B cell (primary cell): ENCODE measurements at regions not wholly inside any gene's neighbourhood (a gene's known extent, or its start where the extent isn't known, plus 50 kb on each side); places are given as distances from the start of the nearest gene placed in this dataset.

ENCODE experiments used
- ATAC-seq: fragments of 200-7000 bp; cut with Tn5 transposase; one replicate; pipeline ENCODE4 v1.10.0; 2021; ENCODE audit warnings: low read depth, mild to moderate bottlenecking, moderate number of reproducible peaks, moderate library complexity
- CTCF ChIA-PET: fragments of 350-600 bp; sonication (Branson Sonifier 250); formaldehyde crosslinking; loops from one replicate; lab custom pipeline; 2021; ENCODE audit warnings: antibody characterized with exemption, inconsistent platforms; lab: Charles Lee
- POLR2A ChIA-PET: fragments of 350-600 bp; sonication (Branson Sonifier 250); formaldehyde crosslinking; loops from one replicate; lab custom pipeline; 2021; ENCODE audit warnings: antibody characterized with exemption; lab: Charles Lee
- DNase-seq: peaks from one replicate; pipeline ENCODE4 v3.0.0; 2013
- H2AFZ ChIP-seq: 2 replicates; pipeline ENCODE4 v1.6.1; 2012; ENCODE audit warnings: mild to moderate bottlenecking, low read depth, low read length; ENCODE audit not compliant: insufficient read depth, poor library complexity, severe bottlenecking
- H3K27ac ChIP-seq, 2 donors: 1 replicate in 1 of 2; 2 replicates in 1 of 2; pipeline ENCODE4 v1.5.1; 2012 to 2013; ENCODE audit warnings: low read length in 2 of 2, mild to moderate bottlenecking in 2 of 2, moderate library complexity in 1 of 2
- H3K27me3 ChIP-seq, 4 experiments: fragments of 200-600 bp in 1 of 4; sonication (generic) in 1 of 4; replicated peaks in 1 of 4; 1 replicate in 2 of 4; 2 replicates in 2 of 4; pipeline versions ENCODE4 v1.6.1 to v1.7.0; 2013 to 2016; ENCODE audit warnings: low read length in 3 of 4, mild to moderate bottlenecking in 2 of 4, mixed read lengths in 1 of 4, moderate library complexity in 1 of 4; ENCODE audit not compliant: insufficient read depth in 4 of 4, control insufficient read depth in 3 of 4; ENCODE audit errors: control extremely low read depth in 1 of 4
- H3K36me3 ChIP-seq, 2 experiments: replicated peaks in 1 of 2; 1 replicate in 1 of 2; 2 replicates in 1 of 2; pipeline versions ENCODE4 v1.6.1 to v1.7.1; 2013; ENCODE audit warnings: low read length in 1 of 2; ENCODE audit not compliant: insufficient read depth in 2 of 2, control insufficient read depth in 1 of 2; ENCODE audit errors: control extremely low read depth in 1 of 2, extremely low read depth in 1 of 2
- H3K4me1 ChIP-seq, 2 donors: fragments of 200-600 bp in 1 of 2; sonication (generic) in 1 of 2; 1 replicate in 1 of 2; 2 replicates in 1 of 2; pipeline versions ENCODE4 v1.5.1 to v1.6.1; 2013 to 2017; ENCODE audit warnings: low read length in 2 of 2; ENCODE audit not compliant: control insufficient read depth in 2 of 2, insufficient read depth in 2 of 2
- H3K4me2 ChIP-seq: replicated peaks from 2 replicates; pipeline ENCODE3; 2012; ENCODE audit warnings: mild to moderate bottlenecking, low read depth, low read length; ENCODE audit not compliant: poor library complexity, severe bottlenecking
- H3K4me3 ChIP-seq, 5 experiments: fragments of 200-600 bp in 1 of 5; sonication (generic) in 1 of 5; 1 replicate in 3 of 5; 2 replicates in 2 of 5; pipeline versions ENCODE4 v1.5.1 to v1.7.0; 2011 to 2016; ENCODE audit warnings: low read length in 4 of 5, mild to moderate bottlenecking in 4 of 5, low read depth in 2 of 5, control low read depth in 1 of 5, moderate library complexity in 1 of 5; ENCODE audit not compliant: insufficient read depth in 1 of 5; ENCODE audit errors: control extremely low read depth in 1 of 5, extremely low read depth in 1 of 5
- H3K79me2 ChIP-seq: fragments of 200-600 bp; sonication (generic); one replicate; pipeline ENCODE4 v1.6.0; 2016; ENCODE audit warnings: low read length; ENCODE audit not compliant: control insufficient read depth, insufficient read depth
- H3K9ac ChIP-seq: fragments of 200-600 bp; sonication (generic); 2 replicates; pipeline ENCODE4 v1.6.1; 2017; ENCODE audit warnings: mild to moderate bottlenecking, low read length, moderate library complexity
- H3K9me3 ChIP-seq, 3 donors: one replicate each; pipeline versions ENCODE4 v1.6.1 to v1.7.1; 2013; ENCODE audit warnings: low read length in 2 of 3; ENCODE audit not compliant: control insufficient read depth in 2 of 3, insufficient read depth in 1 of 3; ENCODE audit errors: control extremely low read depth in 1 of 3
- H4K20me1 ChIP-seq: 2 replicates; pipeline ENCODE4 v1.6.0; 2012; ENCODE audit warnings: mild to moderate bottlenecking, low read length; ENCODE audit not compliant: insufficient read depth, control insufficient read depth, poor library complexity, severe bottlenecking
- H3K27ac Mint-ChIP-seq: one replicate; pipeline ENCODE4 v1.8.0; 2021; ENCODE audit warnings: mixed read lengths
- H3K27me3 Mint-ChIP-seq: one replicate; pipeline ENCODE4 v1.8.0; 2021; ENCODE audit warnings: mixed read lengths
- H3K4me1 Mint-ChIP-seq: one replicate; pipeline ENCODE4 v1.8.0; 2021; ENCODE audit warnings: mixed read lengths
- H3K4me3 Mint-ChIP-seq: one replicate; pipeline ENCODE4 v1.8.0; 2021; ENCODE audit warnings: mixed read lengths
- H3K9me3 Mint-ChIP-seq: one replicate; pipeline ENCODE4 v1.8.0; 2022; ENCODE audit warnings: mixed read lengths; ENCODE audit not compliant: insufficient read depth
- CTCF ChIP-seq: fragments of 200-600 bp; IDR thresholded peaks from one replicate; pipeline ENCODE4 v1.8.0; 2022; ENCODE audit warnings: antibody characterized with exemption, mild to moderate bottlenecking
- EZH2 ChIP-seq: IDR thresholded peaks from 2 replicates; pipeline ENCODE4 v1.6.1; 2012; ENCODE audit warnings: borderline replicate concordance, low read depth, mild to moderate bottlenecking, moderate library complexity, low read length; ENCODE audit not compliant: insufficient read depth, poor library complexity, severe bottlenecking
- WGBS: methylation state at CpG from one replicate; pipeline ENCODE4 v1.1.5; 2013; ENCODE audit warnings: missing lambda C conversion rate; ENCODE audit not compliant: insufficient coverage; 5-methylcytosine and 5-hydroxymethylcytosine counted together
- intact Hi-C: fragments of 100-400 bp; cut with micrococcal nuclease; formaldehyde crosslinking; loops from one replicate; pipeline ENCODE4 v1.10.0; 2022

GRCh38 chr5:35363387-35363965, 133.2 kb upstream of the PRLR start:
- DNase-seq (no peak), ATAC-seq (no peak)
- no peaks in the 10 kb centered on the region for H3K4me1 ChIP-seq
- no peak overlapping the region for H3K4me2 ChIP-seq
- no peak overlapping the region for H3K9ac ChIP-seq
- Mint-ChIP-seq H3K4me1 (no peaks in the 10 kb centered on the region), H3K27me3 (peaks cover 3% of the 10 kb centered on the region), H3K9me3 (no peaks in the 10 kb centered on the region), H3K4me3 (no peak overlapping the region), H3K27ac (no peak overlapping the region)
- no peaks in the 10 kb centered on the region for H4K20me1 ChIP-seq
- H3K4me3 ChIP-seq, result no peak overlapping the region
- intact Hi-C loops, result no loop called here
- H3K36me3 ChIP-seq, result no peaks in the 10 kb centered on the region
- WGBS, result 82% methylated on average over 2 of the region's 4 CpGs
- TF ChIP-seq EZH2 (no peak), CTCF (no peak)
- no peak overlapping the region for H3K27ac ChIP-seq
- H2AFZ ChIP-seq, result no peak overlapping the region
- no peaks in the 10 kb centered on the region for H3K27me3 ChIP-seq
- ChIA-PET CTCF (no interaction called here), POLR2A (interaction anchor here (0.6 kb wide), 1 partner anchor 861 kb away, joined by 3 read pairs; no protein-coding TSS in a partner anchor)
- no peaks in the 10 kb centered on the region for H3K79me2 ChIP-seq
- H3K9me3 ChIP-seq, result no peaks in the 10 kb centered on the region

DNA sequence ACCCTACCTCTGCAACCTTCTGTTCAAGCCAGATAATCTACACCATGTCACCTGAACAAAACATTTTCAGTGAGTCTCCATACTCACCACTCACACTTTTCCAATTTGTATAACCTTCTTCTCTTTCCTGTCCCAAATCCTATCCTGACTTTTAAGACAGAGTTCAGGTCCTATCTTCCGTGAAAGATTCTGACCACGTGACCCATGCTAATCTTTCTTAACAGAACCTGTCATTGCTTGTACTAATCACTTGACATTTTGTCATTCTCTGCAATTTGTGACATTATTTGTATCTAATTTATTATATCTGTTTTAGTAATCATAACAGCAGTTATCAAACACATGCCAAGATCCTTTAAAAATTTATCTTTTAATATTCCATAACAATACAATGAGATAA, 132.5 kb upstream of the PRLR start:
- no CpG with 5 or more reads among the region's 2 CpGs for WGBS
- no peaks in the 10 kb centered on the region for H3K4me1 Mint-ChIP-seq
- intact Hi-C loops, result no loop called here

More for the DNA sequence above, 132.5 kb upstream of the PRLR start:
- no peaks in the 10 kb centered on the region for H4K20me1 ChIP-seq
- no peaks in the 10 kb centered on the region for H3K9me3 Mint-ChIP-seq
- no peak for DNase-seq
- no peaks in the 10 kb centered on the region for H3K79me2 ChIP-seq
- no peak for ATAC-seq
- no peak overlapping the region for H3K4me3 Mint-ChIP-seq
- no peak overlapping the region for H3K9ac ChIP-seq
- no peaks in the 10 kb centered on the region for H3K27me3 ChIP-seq
- CTCF ChIA-PET, result no interaction called here
- H3K27ac Mint-ChIP-seq, result no peak overlapping the region
- no peak for TF ChIP-seq CTCF
- no peak for TF ChIP-seq EZH2
- no peak overlapping the region for H3K4me3 ChIP-seq
- H3K27ac ChIP-seq, result no peak overlapping the region
- H3K4me2 ChIP-seq, result no peak overlapping the region
- H3K27me3 Mint-ChIP-seq, result peaks cover 3% of the 10 kb centered on the region
- H3K36me3 ChIP-seq, result no peaks in the 10 kb centered on the region
- no peaks in the 10 kb centered on the region for H3K4me1 ChIP-seq
- no peaks in the 10 kb centered on the region for H3K9me3 ChIP-seq
- H2AFZ ChIP-seq, result no peak overlapping the region
- POLR2A ChIA-PET, result interaction anchor here (0.6 kb wide), 1 partner anchor 860 kb away, joined by 3 read pairs; no protein-coding TSS in a partner anchor
